ENCODE measurements at regions not wholly inside any gene's neighbourhood (a gene's known extent, or its start where the extent isn't known, plus 50 kb on each side); places are given as distances from the start of the nearest gene placed in this dataset.

DNA sequence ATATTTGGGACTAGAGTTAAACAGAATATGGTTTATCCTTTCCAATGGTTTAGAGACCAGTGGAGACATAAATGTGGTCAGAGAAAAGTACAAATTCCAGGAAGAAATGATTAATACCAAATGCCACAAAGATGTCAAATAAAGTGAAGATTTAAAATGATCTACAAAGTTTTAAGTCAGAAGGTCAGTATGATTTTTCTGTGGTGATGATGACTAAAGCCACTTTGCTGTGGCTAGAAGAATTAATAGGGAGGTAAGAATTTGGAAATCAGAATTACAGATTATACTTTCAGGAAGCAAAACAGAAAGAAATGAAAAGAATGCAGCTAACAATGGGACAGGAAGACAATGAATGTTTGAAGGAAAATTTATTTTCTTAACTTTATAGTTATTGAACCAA lies 91.5 kb upstream of the CDH7 start:
- peaks cover 2% of the 10 kb centered on the region for H3K9me3 ChIP-seq (ENCODE audit: control insufficient read depth, insufficient read depth, low read length)
- intact Hi-C loops (cut with micrococcal nuclease), result no loop called here
- no peaks in the 10 kb centered on the region for H3K36me3 ChIP-seq (ENCODE audit: control insufficient read depth, insufficient read depth, low read length)
- peaks cover 17 to 30% of the 10 kb centered on the region in 2 donors for H3K9me3 Mint-ChIP-seq
- ATAC-seq (no peak), DNase-seq (no peak)
- H3K4me3 ChIP-seq (ENCODE audit: low read length), result no peak overlapping the region
- no peaks in the 10 kb centered on the region for H3K27me3 Mint-ChIP-seq (ENCODE audit: low read depth in 2 of 2)
- no peak overlapping the region for H3K27ac ChIP-seq (ENCODE audit: low read length)
- no peaks in the 10 kb centered on the region for H3K4me1 ChIP-seq (ENCODE audit: control insufficient read depth, insufficient read depth, low read length)
- H3K27ac Mint-ChIP-seq, result no peak overlapping the region
- TF ChIP-seq, protein P1, sequence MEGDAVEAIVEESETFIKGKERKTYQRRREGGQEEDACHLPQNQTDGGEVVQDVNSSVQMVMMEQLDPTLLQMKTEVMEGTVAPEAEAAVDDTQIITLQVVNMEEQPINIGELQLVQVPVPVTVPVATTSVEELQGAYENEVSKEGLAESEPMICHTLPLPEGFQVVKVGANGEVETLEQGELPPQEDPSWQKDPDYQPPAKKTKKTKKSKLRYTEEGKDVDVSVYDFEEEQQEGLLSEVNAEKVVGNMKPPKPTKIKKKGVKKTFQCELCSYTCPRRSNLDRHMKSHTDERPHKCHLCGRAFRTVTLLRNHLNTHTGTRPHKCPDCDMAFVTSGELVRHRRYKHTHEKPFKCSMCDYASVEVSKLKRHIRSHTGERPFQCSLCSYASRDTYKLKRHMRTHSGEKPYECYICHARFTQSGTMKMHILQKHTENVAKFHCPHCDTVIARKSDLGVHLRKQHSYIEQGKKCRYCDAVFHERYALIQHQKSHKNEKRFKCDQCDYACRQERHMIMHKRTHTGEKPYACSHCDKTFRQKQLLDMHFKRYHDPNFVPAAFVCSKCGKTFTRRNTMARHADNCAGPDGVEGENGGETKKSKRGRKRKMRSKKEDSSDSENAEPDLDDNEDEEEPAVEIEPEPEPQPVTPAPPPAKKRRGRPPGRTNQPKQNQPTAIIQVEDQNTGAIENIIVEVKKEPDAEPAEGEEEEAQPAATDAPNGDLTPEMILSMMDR (IDR thresholded peaks at IDR 0.05), result no peak
- H3K4me1 Mint-ChIP-seq, result no peaks in the 10 kb centered on the region
- H3K4me3 Mint-ChIP-seq, result no peak overlapping the region
- H3K36me3 Mint-ChIP-seq, result peaks cover 8% of the 10 kb centered on the region
- no peaks in the 10 kb centered on the region for H3K27me3 ChIP-seq (ENCODE audit: control insufficient read depth, insufficient read depth, low read length)

DNA sequence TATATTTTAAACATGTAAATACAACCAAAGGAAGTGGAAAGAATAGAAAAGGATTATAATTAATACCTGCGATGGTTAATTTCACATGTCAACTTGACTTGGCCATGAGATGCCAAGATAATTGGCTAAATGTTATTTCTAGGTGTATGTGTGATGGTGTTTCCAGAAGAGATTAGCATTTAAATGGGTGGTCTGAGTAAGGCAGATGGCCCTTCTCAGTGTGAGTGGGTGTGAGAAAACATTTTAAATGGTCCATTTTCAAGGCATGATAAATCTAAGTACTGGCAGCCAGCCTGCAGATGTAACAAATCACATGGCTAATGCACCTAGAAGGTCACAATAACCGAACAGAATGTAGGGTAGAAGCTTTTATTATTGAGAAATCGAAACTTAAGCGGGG lies 99.6 kb upstream of the CDH7 start:
- DNase-seq, result no peak
- Histone ChIP-seq H3K36me3 (ENCODE audit: control insufficient read depth, insufficient read depth, low read length) (no peaks in the 10 kb centered on the region), H3K27ac (ENCODE audit: low read length) (no peak overlapping the region), H3K9me3 (ENCODE audit: control insufficient read depth, insufficient read depth, low read length) (no peaks in the 10 kb centered on the region), H3K4me1 (ENCODE audit: control insufficient read depth, insufficient read depth, low read length) (no peaks in the 10 kb centered on the region), H3K4me3 (ENCODE audit: low read length) (no peak overlapping the region), H3K27me3 (ENCODE audit: control insufficient read depth, insufficient read depth, low read length) (no peaks in the 10 kb centered on the region)
- TF ChIP-seq, protein P1 (IDR thresholded peaks at IDR 0.05), result no peak
- H3K9me3 Mint-ChIP-seq, result peaks cover under 1 to 3% of the 10 kb centered on the region in 2 donors
- WGBS (ENCODE audit: insufficient coverage), result 87% methylated on average over 4 of the region's 4 CpGs
- H3K27me3 Mint-ChIP-seq (ENCODE audit: low read depth in 2 of 2), result no peaks in the 10 kb centered on the region
- ATAC-seq, result no peak
- no peak overlapping the region for H3K27ac Mint-ChIP-seq
- intact Hi-C loops (cut with micrococcal nuclease), result no loop called here
- H3K4me3 Mint-ChIP-seq, result no peak overlapping the region
- no peaks in the 10 kb centered on the region for H3K4me1 Mint-ChIP-seq
- H3K36me3 Mint-ChIP-seq, result no peaks in the 10 kb centered on the region

DNA sequence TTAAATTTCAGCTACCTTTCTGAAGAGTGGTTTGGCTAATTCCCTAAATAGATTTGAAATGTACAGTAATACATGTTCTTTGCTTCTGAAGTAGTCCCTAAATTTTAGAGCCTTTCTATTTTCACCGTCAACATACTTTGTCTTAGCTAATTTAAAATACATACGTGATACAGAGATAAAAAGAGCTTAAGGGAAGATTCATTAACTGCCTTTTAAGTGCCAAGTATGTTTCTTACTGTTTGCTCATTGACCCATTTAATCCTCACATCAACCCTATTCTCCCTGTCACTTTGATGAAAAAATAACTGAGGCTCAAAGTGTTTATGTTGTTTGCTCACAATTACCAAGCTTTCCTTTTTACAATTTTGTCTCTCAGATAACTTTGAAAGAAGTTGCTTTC lies 118.6 kb upstream of the CDH7 start:
- no CpG with 5 or more reads among the region's 2 CpGs for WGBS (ENCODE audit: insufficient coverage)
- H3K27ac Mint-ChIP-seq, result no peak overlapping the region
- no peak for ATAC-seq

DNA sequence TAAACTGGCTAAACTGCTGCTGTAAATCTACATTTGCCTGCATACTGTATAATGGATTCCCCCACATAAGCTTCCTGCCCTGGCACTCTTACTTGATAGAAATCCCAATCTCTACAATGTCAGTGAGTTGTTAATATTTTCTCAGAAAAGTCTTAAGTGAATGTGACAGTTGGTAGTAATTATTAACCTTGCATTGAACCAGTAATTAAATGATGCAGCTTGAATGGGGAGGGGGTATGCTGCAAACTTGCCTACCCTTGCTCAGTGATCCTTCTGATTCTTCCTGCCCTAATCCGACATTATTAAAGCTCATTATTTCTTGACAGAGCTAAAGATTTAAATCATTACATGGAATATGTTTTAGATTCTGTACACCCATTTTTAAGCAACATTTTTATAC lies 119.0 kb upstream of the CDH7 start:
- H3K27ac Mint-ChIP-seq, result no peak overlapping the region
- Histone ChIP-seq H3K4me1 (ENCODE audit: control insufficient read depth, insufficient read depth, low read length) (no peaks in the 10 kb centered on the region), H3K27ac (ENCODE audit: low read length) (no peak overlapping the region), H3K4me3 (ENCODE audit: low read length) (no peak overlapping the region), H3K9me3 (ENCODE audit: control insufficient read depth, insufficient read depth, low read length) (peaks cover 6% of the 10 kb centered on the region), H3K27me3 (ENCODE audit: control insufficient read depth, insufficient read depth, low read length) (no peaks in the 10 kb centered on the region), H3K36me3 (ENCODE audit: control insufficient read depth, insufficient read depth, low read length) (no peaks in the 10 kb centered on the region)
- intact Hi-C loops (cut with micrococcal nuclease), result no loop called here
- H3K9me3 Mint-ChIP-seq, result peaks cover 12% of the 10 kb centered on the region in 2 donors
- no peak for ATAC-seq
- WGBS (ENCODE audit: insufficient coverage), result no CpG with 5 or more reads among the region's 1 CpG
- no peaks in the 10 kb centered on the region for H3K4me1 Mint-ChIP-seq
- DNase-seq, result no peak
- TF ChIP-seq, protein P1 (IDR thresholded peaks at IDR 0.05), result no peak
- H3K4me3 Mint-ChIP-seq, result no peak overlapping the region
- H3K27me3 Mint-ChIP-seq (ENCODE audit: low read depth in 2 of 2), result no peaks in the 10 kb centered on the region
- H3K36me3 Mint-ChIP-seq, result no peaks in the 10 kb centered on the region

More for the DNA sequence above, 118.6 kb upstream of the CDH7 start:
- intact Hi-C loops (cut with micrococcal nuclease), result no loop called here
- Mint-ChIP-seq H3K9me3 (peaks cover 12% of the 10 kb centered on the region in 2 donors), H3K27me3 (ENCODE audit: low read depth in 2 of 2) (no peaks in the 10 kb centered on the region), H3K4me3 (no peak overlapping the region), H3K36me3 (no peaks in the 10 kb centered on the region), H3K4me1 (no peaks in the 10 kb centered on the region)
- no peak for DNase-seq
- TF ChIP-seq, protein P1 (IDR thresholded peaks at IDR 0.05), result no peak
- H3K27me3 ChIP-seq (ENCODE audit: control insufficient read depth, insufficient read depth, low read length), result no peaks in the 10 kb centered on the region
- H3K27ac ChIP-seq (ENCODE audit: low read length), result no peak overlapping the region
- no peak overlapping the region for H3K4me3 ChIP-seq (ENCODE audit: low read length)
- no peaks in the 10 kb centered on the region for H3K4me1 ChIP-seq (ENCODE audit: control insufficient read depth, insufficient read depth, low read length)
- H3K36me3 ChIP-seq (ENCODE audit: control insufficient read depth, insufficient read depth, low read length), result no peaks in the 10 kb centered on the region
- H3K9me3 ChIP-seq (ENCODE audit: control insufficient read depth, insufficient read depth, low read length), result peaks cover 7% of the 10 kb centered on the region

Measured in natural killer cell (primary cell).